Activated T-helper 17 cell treated with anti-CD3 and anti-CD28 coated beads, Interleukin-2, amount 50 U/mL, for 72 hours (primary cell): ENCODE measurements at regions not wholly inside any gene's neighbourhood (a gene's known extent, or its start where the extent isn't known, plus 50 kb on each side); places are given as distances from the start of the nearest gene placed in this dataset.

Experiments used
- ATAC-seq: fragments of 150-1000 bp; cut with Tn5 transposase; replicated peaks from 2 replicates; pipeline ENCODE4 v1.10.0; 2021; ENCODE audit warnings: mild to moderate bottlenecking, moderate library complexity
- H3K27ac Mint-ChIP-seq: one replicate; pipeline ENCODE4 v1.8.0; 2022; ENCODE audit warnings: mixed read lengths
- H3K27me3 Mint-ChIP-seq: one replicate; pipeline ENCODE4 v1.8.0; 2022; ENCODE audit warnings: mixed read lengths
- H3K36me3 Mint-ChIP-seq: one replicate; pipeline ENCODE4 v1.8.0; 2022; ENCODE audit warnings: low read depth, mild to moderate bottlenecking, mixed read lengths
- H3K4me1 Mint-ChIP-seq: one replicate; pipeline ENCODE4 v1.8.0; 2022; ENCODE audit warnings: mixed read lengths
- H3K4me3 Mint-ChIP-seq: one replicate; pipeline ENCODE4 v1.8.0; 2022; ENCODE audit warnings: mild to moderate bottlenecking, mixed read lengths
- H3K9me3 Mint-ChIP-seq: one replicate; pipeline ENCODE4 v1.8.0; 2022; ENCODE audit warnings: mixed read lengths

- Mint-ChIP-seq H3K36me3 (no peaks in the 10 kb centered on the region), H3K4me3 (no peak overlapping the region), H3K9me3 (no peaks in the 10 kb centered on the region), H3K27ac (no peak overlapping the region), H3K4me1 (no peaks in the 10 kb centered on the region), H3K27me3 (peaks cover 35% of the 10 kb centered on the region)
- no peak for ATAC-seq
Measured at GRCh38 chr1:115215703-115216521, 122.1 kb downstream of the NGF start.

- Mint-ChIP-seq H3K9me3 (no peaks in the 10 kb centered on the region), H3K4me3 (no peak overlapping the region), H3K27me3 (peaks cover 31% of the 10 kb centered on the region), H3K27ac (no peak overlapping the region), H3K36me3 (no peaks in the 10 kb centered on the region), H3K4me1 (no peaks in the 10 kb centered on the region)
- ATAC-seq = no peak
Measured at GRCh38 chr1:115215110-115215509, 122.9 kb downstream of the NGF start.

- ATAC-seq = no peak
- H3K4me1 Mint-ChIP-seq = no peaks in the 10 kb centered on the region
Measured at GRCh38 chr1:115214098-115214497, 124.0 kb downstream of the NGF start.

DNA sequence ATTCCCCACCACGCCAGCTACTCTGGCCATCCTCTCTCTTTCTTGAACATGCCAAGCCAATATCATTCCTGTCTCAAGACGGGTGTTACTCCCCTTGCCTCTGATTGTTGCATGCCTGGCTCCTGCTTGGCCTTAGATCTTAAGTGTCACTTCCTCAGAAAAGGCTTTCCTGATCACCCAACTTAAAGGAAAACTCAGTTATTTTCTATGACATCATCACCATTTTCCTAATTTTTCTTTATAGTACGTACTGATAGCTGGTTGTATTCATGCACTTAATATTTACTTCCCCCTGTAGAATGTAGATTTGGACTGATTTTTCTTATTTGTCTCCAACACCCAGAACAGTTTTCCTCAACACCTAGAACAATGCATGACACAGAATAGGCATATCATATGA, 123.8 kb upstream of the TSPAN2 start:
- Mint-ChIP-seq H3K4me1 (no peaks in the 10 kb centered on the region), H3K9me3 (no peaks in the 10 kb centered on the region), H3K27me3 (peaks cover 24% of the 10 kb centered on the region), H3K36me3 (no peaks in the 10 kb centered on the region), H3K27ac (no peak overlapping the region), H3K4me3 (no peak overlapping the region)
- ATAC-seq = no peak

More at GRCh38 chr1:115214098-115214497, 124.0 kb downstream of the NGF start:
- no peak overlapping the region for H3K4me3 Mint-ChIP-seq
- no peaks in the 10 kb centered on the region for H3K9me3 Mint-ChIP-seq
- no peak overlapping the region for H3K27ac Mint-ChIP-seq
- peaks cover 26% of the 10 kb centered on the region for H3K27me3 Mint-ChIP-seq
- H3K36me3 Mint-ChIP-seq = no peaks in the 10 kb centered on the region

GRCh38 chr1:115211071-115211745, 121.9 kb upstream of the TSPAN2 start:
- H3K4me1 Mint-ChIP-seq = no peaks in the 10 kb centered on the region
- ATAC-seq = no peak
- no peak overlapping the region for H3K4me3 Mint-ChIP-seq
- no peak overlapping the region for H3K27ac Mint-ChIP-seq
- H3K9me3 Mint-ChIP-seq = no peaks in the 10 kb centered on the region
- H3K27me3 Mint-ChIP-seq = peaks cover 9% of the 10 kb centered on the region
- no peaks in the 10 kb centered on the region for H3K36me3 Mint-ChIP-seq

- Mint-ChIP-seq H3K4me3 (no peak overlapping the region), H3K9me3 (no peaks in the 10 kb centered on the region), H3K36me3 (no peaks in the 10 kb centered on the region), H3K27ac (no peak overlapping the region), H3K4me1 (no peaks in the 10 kb centered on the region), H3K27me3 (peaks cover 6% of the 10 kb centered on the region)
- ATAC-seq = no peak
Measured at GRCh38 chr1:115210302-115210711, 121.0 kb upstream of the TSPAN2 start.

DNA sequence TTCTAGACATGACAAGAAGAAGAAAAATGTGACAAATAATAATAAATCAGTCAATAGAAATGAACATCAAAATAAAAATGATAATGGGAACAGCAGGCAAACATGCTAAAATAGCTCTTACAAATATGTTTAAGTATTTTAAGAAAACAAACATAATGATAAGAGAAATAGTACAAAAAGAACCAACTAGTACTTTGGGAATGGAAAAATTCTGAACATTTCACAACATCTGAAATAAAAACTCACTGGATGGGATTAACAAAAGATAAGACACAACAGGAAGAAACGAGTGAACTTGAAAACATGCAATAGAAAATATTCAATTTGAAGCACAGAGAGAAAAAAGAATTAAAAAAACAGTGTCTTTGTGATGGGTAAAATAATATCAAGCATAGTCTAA, 115.2 kb upstream of the TSPAN2 start:
- ATAC-seq = no peak
- H3K9me3 Mint-ChIP-seq = peaks cover 4% of the 10 kb centered on the region
- no peak overlapping the region for H3K27ac Mint-ChIP-seq
- H3K4me1 Mint-ChIP-seq = no peaks in the 10 kb centered on the region
- H3K36me3 Mint-ChIP-seq = no peaks in the 10 kb centered on the region
- H3K27me3 Mint-ChIP-seq = peaks cover 14% of the 10 kb centered on the region
- H3K4me3 Mint-ChIP-seq = no peak overlapping the region

GRCh38 chr1:115203287-115203686, 114.0 kb upstream of the TSPAN2 start:
- Mint-ChIP-seq H3K27me3 (peaks cover 23% of the 10 kb centered on the region), H3K4me3 (no peak overlapping the region), H3K9me3 (peaks cover 4% of the 10 kb centered on the region), H3K27ac (no peak overlapping the region), H3K36me3 (no peaks in the 10 kb centered on the region), H3K4me1 (no peaks in the 10 kb centered on the region)
- no peak for ATAC-seq

GRCh38 chr1:115201598-115201997, 112.3 kb upstream of the TSPAN2 start:
- Mint-ChIP-seq H3K9me3 (peaks cover 4% of the 10 kb centered on the region), H3K4me1 (no peaks in the 10 kb centered on the region), H3K27ac (no peak overlapping the region), H3K27me3 (peaks cover 35% of the 10 kb centered on the region), H3K36me3 (no peaks in the 10 kb centered on the region), H3K4me3 (no peak overlapping the region)
- no peak for ATAC-seq

DNA sequence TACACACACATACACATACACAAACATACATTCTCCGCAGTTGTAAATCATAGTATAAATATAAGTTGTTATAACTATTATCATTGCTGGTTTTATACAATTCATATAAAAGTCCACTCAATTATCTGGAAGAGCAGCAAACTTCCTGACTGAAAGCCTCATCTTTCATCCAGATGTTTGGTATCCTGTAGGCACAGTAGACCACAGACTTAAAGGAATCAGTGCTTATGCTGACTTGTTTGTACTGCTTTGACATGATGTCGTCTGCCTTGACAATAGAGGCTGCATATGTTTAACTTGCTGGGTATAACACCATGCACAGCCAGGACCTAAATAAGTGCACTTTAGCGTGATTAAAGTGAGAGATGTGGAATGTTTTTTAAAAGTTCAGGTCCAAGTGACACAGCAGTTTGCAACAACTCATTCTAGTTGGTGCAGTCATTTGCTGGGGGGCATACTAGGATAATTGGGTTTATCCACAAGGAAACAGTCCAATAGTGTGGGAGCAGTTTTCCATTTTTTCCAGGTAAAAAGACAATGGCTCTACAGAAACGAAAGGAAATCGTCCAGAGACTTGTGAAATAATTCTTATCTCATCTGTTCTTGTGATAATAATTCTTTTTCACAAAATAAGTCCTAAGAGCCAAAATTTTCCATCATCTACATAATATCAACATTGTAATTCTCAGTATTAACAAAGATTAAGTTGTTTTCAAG, 110.3 kb upstream of the TSPAN2 start:
- peaks cover 35% of the 10 kb centered on the region for H3K27me3 Mint-ChIP-seq
- no peaks in the 10 kb centered on the region for H3K4me1 Mint-ChIP-seq
- no peak overlapping the region for H3K27ac Mint-ChIP-seq
- no peak for ATAC-seq
- peaks cover 4% of the 10 kb centered on the region for H3K9me3 Mint-ChIP-seq
- no peaks in the 10 kb centered on the region for H3K36me3 Mint-ChIP-seq
- H3K4me3 Mint-ChIP-seq = no peak overlapping the region

DNA sequence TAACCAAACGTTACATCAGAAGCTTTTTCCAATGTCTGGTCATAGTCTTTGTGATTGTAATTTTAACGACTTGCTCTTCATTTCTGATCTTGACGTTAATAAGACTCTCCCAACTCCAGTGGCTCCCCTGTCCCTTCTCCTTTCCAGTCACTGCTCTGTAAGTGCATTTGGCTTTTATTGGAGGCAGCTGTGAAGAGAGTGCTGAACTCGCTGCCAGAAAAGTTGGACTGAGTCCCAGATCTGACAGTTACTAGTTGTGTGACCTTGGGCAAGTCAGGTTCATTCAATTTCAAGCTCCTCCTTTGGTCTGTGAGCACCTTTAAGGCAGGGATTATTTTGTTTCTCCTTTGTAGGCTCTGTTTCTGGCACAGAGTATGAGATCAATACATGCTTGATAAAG, 109.6 kb upstream of the TSPAN2 start:
- Mint-ChIP-seq H3K36me3 (no peaks in the 10 kb centered on the region), H3K27me3 (peaks cover 40% of the 10 kb centered on the region), H3K4me3 (no peak overlapping the region), H3K27ac (no peak overlapping the region), H3K9me3 (peaks cover 4% of the 10 kb centered on the region), H3K4me1 (no peaks in the 10 kb centered on the region)
- ATAC-seq = no peak

- H3K36me3 Mint-ChIP-seq = no peaks in the 10 kb centered on the region
- H3K4me1 Mint-ChIP-seq = no peaks in the 10 kb centered on the region
- H3K4me3 Mint-ChIP-seq = no peak overlapping the region
- no peaks in the 10 kb centered on the region for H3K9me3 Mint-ChIP-seq
- ATAC-seq = no peak
- no peak overlapping the region for H3K27ac Mint-ChIP-seq
- H3K27me3 Mint-ChIP-seq = peaks cover 36% of the 10 kb centered on the region
Measured at GRCh38 chr1:115196296-115196695, 107.0 kb upstream of the TSPAN2 start.

DNA sequence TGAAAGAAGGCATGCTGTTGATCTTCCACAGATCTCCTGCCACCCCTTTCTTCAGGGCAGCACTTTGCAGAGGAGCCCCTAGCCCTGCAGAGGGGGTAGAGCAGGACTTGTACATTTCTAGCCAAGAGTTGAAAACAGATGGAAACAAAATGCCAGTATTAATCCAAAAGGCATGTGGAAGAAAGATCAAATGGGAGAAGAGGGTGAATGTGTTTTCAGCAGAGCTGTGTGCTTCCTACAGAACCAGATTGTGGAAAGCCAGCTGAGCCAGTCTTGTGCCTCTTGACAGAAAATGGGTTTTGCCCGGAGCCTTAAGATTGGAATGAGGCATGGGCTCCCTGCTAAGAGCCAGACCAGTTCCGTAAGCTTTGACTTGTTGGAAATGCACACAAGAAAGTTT, 105.2 kb upstream of the TSPAN2 start:
- Mint-ChIP-seq H3K27me3 (peaks cover 33% of the 10 kb centered on the region), H3K27ac (no peak overlapping the region), H3K4me1 (no peaks in the 10 kb centered on the region), H3K4me3 (no peak overlapping the region), H3K36me3 (no peaks in the 10 kb centered on the region), H3K9me3 (no peaks in the 10 kb centered on the region)
- ATAC-seq = no peak

- Mint-ChIP-seq H3K27ac (no peak overlapping the region), H3K36me3 (no peaks in the 10 kb centered on the region), H3K9me3 (no peaks in the 10 kb centered on the region), H3K4me1 (no peaks in the 10 kb centered on the region), H3K4me3 (no peak overlapping the region), H3K27me3 (peaks cover 29% of the 10 kb centered on the region)
- no peak for ATAC-seq
Measured at GRCh38 chr1:115193046-115193828, 103.9 kb upstream of the TSPAN2 start.
